SKM-1 treated with dmso at 0.1 percent for 144 hours (cell line): ENCODE measurements at regions not wholly inside any gene's neighbourhood (a gene's known extent, or its start where the extent isn't known, plus 50 kb on each side); places are given as distances from the start of the nearest gene placed in this dataset.

Experiments
- DNase-seq: peaks from one replicate; lab custom pipeline; 2025; ENCODE audit not compliant: unreplicated experiment; lab: John Stamatoyannopoulos, UW

DNA sequence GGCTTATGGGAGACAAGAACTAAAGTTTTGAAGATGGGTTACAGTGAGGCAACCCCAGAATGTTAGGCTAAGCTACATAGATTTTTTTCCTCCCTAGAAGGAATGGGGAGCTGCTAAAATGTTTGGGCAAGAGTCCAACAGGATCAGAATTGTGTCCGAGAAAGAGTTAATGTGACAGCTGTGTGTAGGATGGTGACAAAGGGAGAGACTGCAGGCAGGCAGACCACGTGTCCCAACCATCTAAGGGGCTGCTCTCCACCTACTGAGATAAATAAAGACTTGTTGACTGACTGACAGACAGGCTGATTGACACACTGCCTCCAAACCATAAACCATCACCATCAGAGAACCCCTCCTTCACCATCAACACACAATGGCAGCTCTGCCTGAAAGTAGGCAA is 133.7 kb upstream of the CTTNBP2NL start:
- DNase-seq: no peak

DNA sequence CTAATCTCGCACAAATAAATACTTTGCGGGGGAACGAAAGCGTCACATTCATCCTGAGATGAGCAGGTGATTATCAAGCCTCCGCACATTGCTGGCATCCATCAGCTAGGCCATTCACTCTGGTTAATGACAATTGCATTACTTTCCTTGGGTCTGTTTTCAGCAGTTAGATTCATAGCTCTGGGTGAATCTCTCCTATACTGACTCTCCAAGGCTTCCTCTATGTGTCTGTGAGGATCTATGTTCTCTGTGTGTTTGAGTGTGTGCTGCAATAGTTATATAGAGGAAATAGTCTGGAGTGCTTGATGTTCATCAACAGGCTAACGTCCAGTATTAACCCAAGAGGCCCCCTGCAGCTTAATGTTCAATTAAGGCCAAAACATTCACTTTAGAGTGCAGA is 133.0 kb upstream of the CTTNBP2NL start:
- DNase-seq: no peak

DNA sequence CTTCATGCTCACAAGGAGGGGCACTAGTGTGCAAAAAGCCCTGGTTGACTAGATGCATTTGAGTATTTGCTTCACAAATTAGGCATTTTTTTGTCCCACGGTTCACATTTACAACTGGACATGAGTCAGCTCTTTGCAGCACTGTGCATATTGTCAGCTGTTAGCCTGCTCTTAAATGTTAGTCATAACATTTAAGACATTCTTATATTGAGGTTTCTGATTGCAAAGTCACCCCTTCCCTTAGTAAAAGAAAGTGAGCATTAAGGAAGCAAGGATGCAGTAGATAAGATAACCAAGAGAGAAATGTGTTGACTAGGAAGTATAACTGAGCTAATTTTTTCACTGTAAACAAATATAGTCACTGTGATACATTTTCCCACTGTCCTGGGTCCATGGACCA is 132.6 kb upstream of the CTTNBP2NL start:
- no peak for DNase-seq

DNA sequence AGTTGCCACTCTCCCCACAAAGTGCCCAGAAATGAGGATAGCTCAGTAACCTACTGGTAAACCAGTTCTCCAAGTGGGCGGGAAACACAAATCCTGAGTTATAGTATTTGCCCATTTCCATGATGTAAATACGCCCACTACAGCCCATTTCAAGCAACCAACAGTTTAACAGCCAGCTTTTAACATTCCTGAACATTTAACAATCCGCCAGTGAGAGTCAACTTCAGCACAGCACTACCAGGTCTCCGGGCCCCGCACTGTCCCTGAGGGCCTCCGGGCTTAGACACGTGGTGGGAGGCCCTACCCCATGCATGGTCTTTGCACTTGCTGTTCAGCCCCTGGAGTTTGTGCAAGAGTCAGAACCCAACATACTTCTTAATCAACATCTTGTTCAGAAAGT is 132.0 kb upstream of the CTTNBP2NL start:
- no peak for DNase-seq

DNA sequence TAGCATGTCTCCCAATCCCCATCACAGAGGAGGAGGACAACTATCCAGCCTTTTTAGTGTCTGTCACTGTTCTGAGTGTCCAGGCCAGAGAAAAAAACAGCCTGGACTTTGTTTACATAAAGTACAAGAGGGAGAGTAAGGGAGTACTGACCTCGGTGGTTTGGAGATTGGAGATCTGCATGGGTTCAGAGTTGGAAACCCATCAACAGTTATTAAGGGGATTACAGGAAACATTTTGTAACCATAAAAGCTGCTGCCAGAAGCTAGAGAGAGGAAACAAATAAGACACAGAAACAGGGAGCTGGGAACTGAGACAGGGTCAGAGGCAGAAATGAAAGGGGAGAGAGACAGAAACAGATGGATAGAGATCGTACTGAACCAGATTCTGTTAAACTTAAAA is 131.5 kb upstream of the CTTNBP2NL start:
- no peak for DNase-seq

DNA sequence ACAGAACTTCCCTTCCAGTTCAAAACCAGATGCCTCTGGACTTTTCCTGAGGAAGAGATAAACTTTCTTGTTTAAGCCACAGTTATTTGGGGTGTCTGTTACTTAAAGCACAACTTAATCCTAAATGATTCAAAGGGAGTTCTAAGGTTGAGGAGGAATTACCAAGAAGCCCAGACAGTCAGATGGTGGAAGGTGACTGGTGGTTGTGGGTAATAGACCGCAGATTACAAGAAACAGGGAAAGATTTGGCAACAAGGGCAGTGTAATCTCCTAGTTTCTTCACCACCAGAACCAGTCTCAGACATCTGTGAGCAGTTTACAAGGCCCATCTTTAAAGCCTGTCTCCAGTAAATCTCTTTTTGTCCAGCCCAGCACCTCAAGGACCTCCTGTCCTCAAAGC is 130.1 kb upstream of the CTTNBP2NL start:
- no peak for DNase-seq

DNA sequence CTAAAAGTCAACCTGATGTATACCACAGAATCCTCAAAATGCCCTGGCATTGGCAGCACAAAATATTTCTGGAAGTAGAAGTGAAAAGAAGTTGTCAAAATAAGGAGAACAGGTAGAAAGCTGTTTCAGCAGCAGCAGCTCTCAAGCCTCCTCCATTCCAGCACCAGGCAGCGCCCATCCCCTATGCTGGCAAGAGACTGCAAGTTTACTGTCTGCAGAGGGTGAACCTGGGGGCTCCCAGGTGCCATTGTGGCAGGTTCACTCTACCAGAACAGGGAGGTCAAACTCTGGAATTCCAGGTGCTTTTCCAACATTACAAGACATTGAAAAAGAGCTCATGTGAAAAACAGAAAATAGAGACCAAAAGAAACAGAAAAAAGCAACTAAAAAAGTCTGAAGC is 128.8 kb upstream of the CTTNBP2NL start:
- no peak for DNase-seq

DNA sequence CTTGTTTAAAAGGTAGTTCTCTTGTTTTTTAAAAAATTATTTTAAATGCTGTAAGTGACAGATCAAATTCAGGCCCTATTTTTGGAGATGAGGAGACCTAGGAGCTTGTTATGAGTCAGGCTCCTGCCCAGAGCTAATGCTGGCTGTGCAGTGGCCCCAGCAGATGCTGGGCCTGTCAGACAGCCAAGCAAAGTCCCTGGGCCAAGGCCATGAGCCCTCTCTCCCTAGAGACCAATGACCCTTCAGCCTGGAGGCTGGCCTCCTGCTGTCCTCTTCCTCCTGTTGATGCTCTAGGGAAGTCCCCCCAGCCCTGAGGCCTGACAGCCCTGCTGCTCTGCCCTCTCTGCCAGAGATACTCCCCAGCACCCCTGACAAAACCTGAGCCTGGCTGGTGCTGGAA is 128.1 kb upstream of the CTTNBP2NL start:
- DNase-seq: no peak

DNA sequence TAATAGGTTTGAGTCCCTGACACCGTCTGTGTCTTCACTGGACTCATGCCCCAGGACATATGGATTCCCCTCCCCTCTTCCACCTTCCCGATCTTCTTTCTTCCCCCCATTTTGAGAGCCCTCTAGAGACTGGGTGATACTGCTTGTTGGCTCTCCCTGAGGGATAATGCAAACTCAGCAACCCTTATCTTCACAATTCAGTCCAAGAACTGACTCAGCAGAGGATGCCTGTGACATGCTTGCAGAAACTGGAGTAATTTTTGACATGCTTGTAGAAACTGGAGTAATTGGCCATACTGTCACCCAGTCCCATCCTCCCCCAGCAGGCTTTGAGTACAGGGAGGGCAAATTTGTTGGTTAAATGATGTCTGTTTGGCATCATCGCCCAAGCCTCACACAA is 127.6 kb upstream of the CTTNBP2NL start:
- no peak for DNase-seq

DNA sequence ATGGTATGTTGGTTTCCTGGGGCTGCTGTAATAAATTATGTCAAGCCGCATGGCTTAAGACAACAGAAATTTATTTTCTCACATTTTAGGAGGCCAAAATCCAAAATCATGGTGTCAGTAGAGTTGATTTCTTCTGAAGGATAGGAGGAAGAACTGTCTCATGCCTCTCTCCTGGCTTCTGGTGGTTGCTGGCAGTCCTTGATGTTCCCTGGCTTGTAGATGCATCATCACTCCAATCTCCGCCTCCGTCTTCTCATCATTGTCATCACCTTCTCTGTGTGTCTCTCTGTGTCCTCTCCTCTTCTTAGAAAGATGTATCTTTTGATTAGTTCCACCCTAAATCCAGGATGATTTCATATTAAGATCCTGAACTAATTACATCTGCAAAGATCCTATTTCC is 124.7 kb upstream of the CTTNBP2NL start:
- no peak for DNase-seq

DNA sequence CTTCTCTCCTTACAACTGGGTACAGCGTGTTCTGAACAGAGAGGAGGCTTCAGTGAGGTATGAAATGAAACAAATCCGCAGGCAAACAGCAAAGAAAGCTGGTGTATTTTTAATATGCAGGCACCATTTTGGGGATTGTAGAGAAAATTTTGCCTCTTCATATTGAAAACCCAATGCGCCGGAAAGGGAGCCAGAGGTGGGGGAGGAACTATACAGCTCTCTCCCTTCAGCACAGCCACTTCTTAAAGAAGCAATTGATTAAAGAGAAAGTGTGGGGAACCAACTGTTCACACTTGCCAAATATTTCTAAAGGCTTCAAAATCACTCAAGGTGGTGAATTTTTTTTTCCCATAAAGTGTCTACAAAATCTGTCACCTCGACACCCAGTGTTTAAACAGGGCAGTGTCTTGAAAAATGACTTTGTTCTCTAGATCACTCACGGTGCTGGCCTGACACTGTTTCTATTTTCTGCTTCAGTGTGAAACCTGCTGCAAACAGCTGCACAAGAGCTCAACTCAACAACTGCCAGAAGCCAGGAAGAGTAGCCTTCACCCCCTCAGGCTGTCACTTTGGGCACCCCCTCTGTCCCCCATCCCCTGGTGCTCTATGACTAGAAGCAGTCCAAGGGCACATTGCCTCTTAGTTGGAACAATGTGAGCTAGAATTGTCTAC is 123.8 kb upstream of the CTTNBP2NL start:
- DNase-seq: no peak

DNA sequence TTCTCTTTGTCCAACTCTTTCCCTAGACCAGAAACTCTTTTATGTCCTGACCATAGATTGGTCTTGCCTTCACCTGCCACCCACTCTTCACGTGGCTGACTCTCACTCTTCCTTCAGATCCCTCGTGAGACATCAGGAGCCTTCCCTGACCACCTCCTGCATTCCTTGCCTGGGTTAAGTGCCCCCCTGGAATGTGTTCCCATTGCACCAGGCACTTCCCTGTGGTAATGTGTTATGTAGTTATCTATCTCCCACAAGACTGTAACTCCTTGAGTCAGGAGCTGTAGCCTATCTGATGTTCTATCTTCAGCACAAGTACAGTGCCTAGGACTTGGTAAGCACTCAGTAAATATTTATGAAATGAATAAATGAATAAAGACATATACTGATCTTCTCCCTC is 111.2 kb upstream of the CTTNBP2NL start:
- DNase-seq: no peak

DNA sequence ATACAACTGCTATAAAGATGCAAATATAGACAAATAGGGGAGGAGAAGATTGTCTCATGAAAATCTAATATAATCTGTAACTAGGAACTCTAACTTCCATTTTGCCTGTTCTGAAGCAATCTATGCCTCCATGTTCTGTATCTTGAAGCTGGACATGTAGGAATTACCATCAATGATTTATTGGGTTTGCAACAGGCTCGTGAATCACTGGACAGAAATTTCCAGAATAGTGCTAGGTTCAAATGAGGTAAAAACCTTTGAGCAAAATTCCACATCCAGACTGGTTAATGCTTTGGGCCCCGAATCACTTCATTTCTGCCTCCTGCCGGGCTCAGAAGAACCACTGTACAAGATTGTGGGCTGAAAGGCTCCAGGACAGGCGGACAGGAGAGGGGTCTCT is 110.7 kb upstream of the CTTNBP2NL start:
- DNase-seq: no peak

DNA sequence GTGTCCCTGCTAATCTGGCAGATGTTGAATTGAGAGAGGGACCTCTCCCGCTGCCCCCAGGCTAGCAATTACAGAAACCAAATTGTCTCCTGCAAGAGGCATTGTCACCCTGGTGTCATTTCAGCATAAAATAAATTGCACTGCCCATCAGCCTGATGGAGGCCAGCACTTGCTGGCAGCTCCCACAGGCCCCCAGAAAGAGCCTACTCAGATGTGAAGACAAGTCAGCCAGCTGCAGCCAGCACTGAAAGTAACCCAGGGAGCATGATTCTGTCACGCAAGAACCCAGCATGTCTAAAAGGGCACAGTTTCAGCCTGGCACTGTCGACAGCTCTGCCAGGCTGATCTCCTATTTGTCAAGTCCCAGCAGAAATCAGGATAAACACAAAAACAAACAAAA is 110.3 kb upstream of the CTTNBP2NL start:
- no peak for DNase-seq

DNA sequence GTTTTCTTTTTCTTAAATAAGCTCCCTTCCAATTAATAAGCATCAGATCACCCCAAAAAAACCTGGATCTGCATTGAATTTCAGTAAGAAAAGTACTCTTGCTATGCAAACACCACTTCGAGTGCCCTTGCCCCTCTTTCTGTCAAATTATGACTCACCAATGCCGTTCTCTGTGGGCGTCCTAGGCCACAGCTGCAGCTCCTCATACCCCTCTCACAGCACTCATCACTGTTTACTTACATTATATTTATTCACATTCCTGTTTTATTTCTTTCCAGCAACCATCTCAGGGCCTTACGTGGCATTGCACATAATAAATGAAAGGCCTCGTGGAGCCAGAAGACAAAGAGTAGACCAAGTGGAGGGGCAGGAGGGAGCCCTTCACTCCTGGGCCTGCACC is 99.1 kb upstream of the CTTNBP2NL start:
- DNase-seq: no peak

DNA sequence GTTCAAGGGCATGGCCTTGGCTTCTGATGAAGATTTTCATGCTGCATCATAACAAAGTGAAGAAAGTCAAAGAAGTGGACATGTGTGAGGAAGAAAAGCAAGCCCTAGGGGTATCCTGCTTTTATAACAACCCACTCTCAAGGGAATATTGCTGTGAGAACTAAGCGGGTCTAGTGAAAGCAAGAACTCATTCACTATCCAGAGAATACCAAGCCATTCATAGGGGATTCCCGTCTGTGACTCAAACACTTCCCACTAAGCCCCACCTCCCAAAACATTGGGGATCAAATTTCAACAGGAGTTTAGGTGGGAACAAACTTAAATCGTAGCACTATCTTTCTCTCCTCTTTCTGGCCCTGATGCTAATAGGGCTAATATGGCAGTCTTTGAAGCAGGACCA is 98.5 kb upstream of the CTTNBP2NL start:
- DNase-seq: no peak

DNA sequence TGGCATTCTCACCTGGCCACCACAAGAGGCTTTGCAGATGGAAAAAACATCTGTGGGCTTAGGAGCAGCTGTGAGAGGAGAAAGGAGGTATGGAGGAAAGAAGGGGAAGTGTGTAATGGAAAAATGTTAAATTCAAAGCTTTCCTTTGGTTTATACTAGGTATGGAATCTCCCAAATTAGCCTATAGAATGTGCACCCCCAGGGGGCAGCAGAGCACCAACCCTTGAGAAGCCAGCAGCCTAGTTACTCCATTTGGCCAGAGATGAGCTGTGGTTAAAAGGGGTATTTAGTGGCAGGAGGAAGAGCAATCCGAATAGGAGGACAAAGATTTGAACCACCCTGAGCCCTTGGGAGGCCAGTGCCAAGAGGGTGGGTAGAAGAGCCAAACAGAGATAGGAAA is 97.5 kb upstream of the CTTNBP2NL start:
- DNase-seq: peak; percentile 45

DNA sequence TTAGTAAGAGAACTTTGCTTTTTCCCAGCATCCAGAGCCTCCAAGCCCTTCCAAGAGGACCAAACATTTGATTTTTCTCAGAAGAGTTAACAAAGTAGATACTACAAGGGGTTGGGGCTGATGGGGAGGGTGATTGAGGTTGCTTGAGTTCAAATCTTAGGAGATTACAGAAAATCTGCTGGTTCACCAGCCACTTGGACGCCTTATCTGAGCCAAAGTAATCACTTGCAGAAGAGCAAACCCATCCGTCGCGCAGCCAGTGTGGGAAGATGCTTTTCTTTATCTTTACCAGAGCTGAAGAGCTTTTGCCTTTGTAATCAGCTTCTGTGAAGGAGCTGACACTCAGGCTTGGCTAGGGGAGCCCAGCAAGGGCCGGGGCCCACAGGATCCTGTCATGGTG is 91.9 kb upstream of the CTTNBP2NL start:
- no peak for DNase-seq

DNA sequence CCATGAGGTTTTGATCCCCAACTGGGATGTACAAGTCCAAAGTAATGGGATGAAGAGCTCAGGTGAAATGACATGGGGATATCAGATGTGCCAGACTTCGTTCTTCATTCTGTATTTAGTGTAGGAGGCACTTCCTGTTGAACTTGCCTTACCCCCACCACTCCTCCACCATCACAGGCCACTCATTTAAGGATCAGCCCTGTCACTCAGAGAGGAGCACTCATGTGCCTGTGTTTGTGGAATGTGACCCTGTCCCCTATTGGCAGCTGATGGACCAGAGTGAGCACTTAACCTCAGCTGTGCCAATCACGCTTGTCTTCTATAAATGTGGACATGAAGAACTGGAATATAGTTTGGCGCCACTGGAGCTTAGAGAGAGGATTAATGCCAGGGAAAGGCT is 91.4 kb upstream of the CTTNBP2NL start:
- no peak for DNase-seq

DNA sequence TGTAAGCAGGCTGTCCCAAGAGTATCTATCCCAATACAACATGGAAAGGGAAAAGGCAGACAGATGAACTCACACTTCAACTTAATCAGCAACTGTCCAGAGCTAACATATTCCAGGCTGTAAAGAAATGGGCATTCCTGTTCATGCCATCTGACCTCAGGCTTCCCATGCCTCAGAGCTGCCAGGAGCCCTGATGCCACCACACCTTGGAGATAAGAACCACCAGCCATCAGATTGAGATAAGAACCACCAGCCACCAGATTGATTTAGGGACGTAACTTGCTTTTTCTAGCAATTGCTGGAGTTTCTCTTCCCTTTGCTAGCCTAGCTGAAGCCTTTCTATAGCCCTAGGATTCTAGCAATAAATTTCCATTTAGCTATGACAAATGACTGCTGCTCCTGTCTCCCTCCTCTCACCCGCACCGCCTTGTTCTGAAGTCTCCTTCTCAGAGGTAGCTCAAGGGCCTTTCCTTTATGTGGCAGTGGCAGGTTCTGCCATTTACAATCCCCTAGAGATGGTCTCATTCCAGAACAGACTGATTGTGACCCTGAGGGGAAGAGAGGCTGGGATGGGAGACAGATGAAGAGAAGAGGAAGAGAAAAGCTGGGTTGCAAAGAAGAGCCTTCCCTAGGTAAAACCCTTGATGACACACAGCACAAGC is 88.0 kb upstream of the CTTNBP2NL start:
- DNase-seq: no peak

DNA sequence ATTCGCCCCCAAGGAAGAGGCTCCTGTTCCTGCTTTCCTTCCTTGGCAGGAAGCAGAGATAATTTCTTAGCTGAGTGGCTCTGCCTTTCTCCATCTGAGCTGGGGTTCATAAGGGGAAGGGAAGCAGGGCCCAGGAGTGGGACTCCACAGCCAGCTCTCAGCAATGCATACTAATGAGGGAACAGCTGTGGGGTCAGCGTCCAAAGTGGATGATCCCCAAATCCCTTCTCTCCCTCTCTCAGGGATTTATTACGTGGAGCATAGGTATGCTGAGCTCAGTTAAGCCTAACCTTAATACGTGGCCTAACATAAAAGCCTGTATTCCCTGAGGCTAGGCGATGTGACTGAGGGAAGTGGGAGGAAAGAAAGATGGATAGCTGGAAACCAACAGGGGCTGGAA is 87.3 kb upstream of the CTTNBP2NL start:
- no peak for DNase-seq

DNA sequence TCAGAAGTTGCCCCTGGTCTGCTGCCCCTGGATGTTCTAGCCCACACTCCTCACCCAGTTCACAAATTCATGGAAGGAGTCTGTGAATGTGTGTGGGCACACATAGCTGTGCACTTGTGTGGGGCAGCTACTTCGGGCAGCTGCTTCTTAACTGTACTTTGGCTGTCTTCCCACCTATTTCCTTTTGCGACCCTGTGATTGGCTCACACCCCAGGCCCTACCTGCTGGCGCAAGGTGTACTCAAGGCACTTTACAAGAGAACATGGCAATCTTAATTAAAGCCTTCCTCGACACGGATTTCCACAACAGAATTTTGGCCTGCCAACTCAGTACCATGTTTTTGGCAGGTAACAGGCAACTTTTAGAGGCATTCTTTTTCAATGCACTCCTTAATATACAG is 86.5 kb upstream of the CTTNBP2NL start:
- DNase-seq: no peak

DNA sequence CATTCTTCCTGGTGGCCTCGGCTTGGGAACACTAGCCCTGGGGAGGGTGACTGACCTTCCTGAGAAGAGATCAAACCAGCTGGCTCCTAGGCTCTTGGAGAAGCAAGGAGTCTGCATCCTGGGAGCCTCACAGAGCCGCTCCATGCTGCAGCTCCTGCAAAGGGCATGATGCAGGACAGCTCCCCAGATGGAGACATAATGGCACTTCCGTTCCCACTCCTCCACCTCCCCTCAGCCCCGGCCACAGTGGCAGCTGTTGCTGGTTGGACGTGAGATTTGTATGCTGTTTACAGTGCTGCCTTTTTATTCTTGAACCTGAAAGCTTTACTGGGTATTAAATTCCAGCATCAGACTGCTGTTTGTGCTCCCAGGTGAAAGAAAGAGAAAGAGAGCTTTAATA is 83.7 kb upstream of the CTTNBP2NL start:
- no peak for DNase-seq
